ENCODE measurements at regions not wholly inside any gene's neighbourhood (a gene's known extent, or its start where the extent isn't known, plus 50 kb on each side); places are given as distances from the start of the nearest gene placed in this dataset.
A peak's percentile ranks its signal among the peaks of the same experiment; 100 is the strongest.
"Not testable (repeated sequence)": the region's sequence is repeated elsewhere in the genome, so short reads cannot be mapped to it uniquely, and the experiment has no call there.

GRCh38 chr2:132347041-132347780 lies 69.4 kb upstream of the GPR39 start (continued):
- TF ChIP-seq ELF3 (CRISPR knock-in tag; IDR thresholded peaks at IDR 0.05) (peak; percentile 65), HDAC2 (CRISPR knock-in tag; IDR thresholded peaks at IDR 0.05) (0 out of 2 replicates have a peak, but pooled peaks have one; percentile 12), ZNF501 (CRISPR knock-in tag; IDR thresholded peaks at IDR 0.05) (peak; percentile 60; the same call in 1 of the 2 replicates), CBX1 (IDR thresholded peaks at IDR 0.05; ENCODE audit: low read depth) (peak; percentile 80), KAT8 (CRISPR knock-in tag; IDR thresholded peaks at IDR 0.05) (peak; percentile 69), KDM5B (CRISPR knock-in tag; IDR thresholded peaks at IDR 0.05; ENCODE audit: borderline replicate concordance) (peak; percentile 32; the same call in 1 of the 2 replicates), MAZ (CRISPR knock-in tag; IDR thresholded peaks at IDR 0.05; ENCODE audit: low read depth) (0 out of 2 replicates have a peak, but pooled peaks have one; percentile 29), THAP11 (CRISPR knock-in tag; IDR thresholded peaks at IDR 0.05) (peak; percentile 98), TSC22D2 (CRISPR knock-in tag; IDR thresholded peaks at IDR 0.05; ENCODE audit: borderline replicate concordance) (0 out of 2 replicates have a peak, but pooled peaks have one; percentile 27), NFYC (CRISPR knock-in tag; IDR thresholded peaks at IDR 0.05) (peak; percentile 54; the same call in 1 of the 2 replicates), GABPB1 (CRISPR knock-in tag; IDR thresholded peaks at IDR 0.05) (peak; percentile 97), GATAD1 (CRISPR knock-in tag; IDR thresholded peaks at IDR 0.05) (peak; percentile 54), POLR2AphosphoS5 (IDR thresholded peaks at IDR 0.05; ENCODE audit: low read depth, low read length) (peak; percentile 52), AHR (CRISPR knock-in tag; IDR thresholded peaks at IDR 0.05) (0 out of 2 replicates have a peak, but pooled peaks have one; percentile 36), ELF1 (CRISPR knock-in tag; IDR thresholded peaks at IDR 0.05) (peak; percentile 92), GMEB1 (CRISPR knock-in tag; IDR thresholded peaks at IDR 0.05; ENCODE audit: borderline replicate concordance) (0 out of 2 replicates have a peak, but pooled peaks have one; percentile 27), ZNF687 (CRISPR knock-in tag; IDR thresholded peaks at IDR 0.05) (peak; percentile 41), GABPA (IDR thresholded peaks at IDR 0.05; ENCODE audit: low read depth, low read length) (peak; percentile 68), GABPA (CRISPR knock-in tag; IDR thresholded peaks at IDR 0.05; ENCODE audit: low read depth) (peak; percentile 93), DMAP1 (CRISPR knock-in tag; IDR thresholded peaks at IDR 0.05) (0 out of 2 replicates have a peak, but pooled peaks have one; percentile 33), TGIF2 (CRISPR knock-in tag; IDR thresholded peaks at IDR 0.05) (0 out of 2 replicates have a peak, but pooled peaks have one; percentile 28), IRF2 (CRISPR knock-in tag; IDR thresholded peaks at IDR 0.05) (peak; percentile 67; the same call in 1 of the 2 replicates), HOXA3 (CRISPR knock-in tag; IDR thresholded peaks at IDR 0.05) (peak; percentile 65; the same call in 1 of the 2 replicates), SALL1 (CRISPR knock-in tag; IDR thresholded peaks at IDR 0.05) (peak; percentile 67)
- TF ChIP-seq MAZ (IDR thresholded peaks at IDR 0.05; ENCODE audit: borderline replicate concordance, low read depth, low read length), result not testable (repeated sequence)
